Colonic mucosa (tissue), 4 donors: ENCODE measurements at regions not wholly inside any gene's neighbourhood (a gene's known extent, or its start where the extent isn't known, plus 50 kb on each side); places are given as distances from the start of the nearest gene placed in this dataset.

Experiments used
- DNase-seq: peaks from one replicate; pipeline ENCODE4 v3.0.0-alpha.2; 2020
- H3K27ac ChIP-seq: fragments of 200-600 bp; one replicate; pipeline ENCODE4 v1.8.0; 2021
- H3K27me3 ChIP-seq: fragments of 200-600 bp; one replicate; pipeline ENCODE4 v1.8.0; 2021
- H3K36me3 ChIP-seq: fragments of 200-600 bp; one replicate; pipeline ENCODE4 v1.8.0; 2021
- H3K4me1 ChIP-seq: fragments of 200-600 bp; one replicate; pipeline ENCODE4 v1.8.0; 2021; ENCODE audit warnings: mild to moderate bottlenecking
- H3K4me3 ChIP-seq: fragments of 200-600 bp; one replicate; pipeline ENCODE4 v1.8.0; 2021
- H3K9ac ChIP-seq, 2 donors: one replicate each; pipeline ENCODE4 v1.7.0; 2013; ENCODE audit warnings: control low read depth in 2 of 2, low read depth in 2 of 2, low read length in 2 of 2
- H3K9me3 ChIP-seq: fragments of 200-600 bp; one replicate; pipeline ENCODE4 v1.8.0; 2021
- intact Hi-C: fragments of 100-400 bp; cut with DNase I; formaldehyde crosslinking; loops from one replicate; pipeline ENCODE4 v1.14.1; 2022
- TF ChIP-seq, protein P1 (sequence below): fragments of 200-600 bp; IDR thresholded peaks from one replicate; pipeline ENCODE4 v1.8.0; 2022; ENCODE audit warnings: antibody characterized with exemption, mild to moderate bottlenecking
- donor health status: healthy.
- donor health status: DM: no; HTN: no; CAD: no.
- donor health status: DM: no; HTN: no; CAD: no.

- TF ChIP-seq, protein P1, sequence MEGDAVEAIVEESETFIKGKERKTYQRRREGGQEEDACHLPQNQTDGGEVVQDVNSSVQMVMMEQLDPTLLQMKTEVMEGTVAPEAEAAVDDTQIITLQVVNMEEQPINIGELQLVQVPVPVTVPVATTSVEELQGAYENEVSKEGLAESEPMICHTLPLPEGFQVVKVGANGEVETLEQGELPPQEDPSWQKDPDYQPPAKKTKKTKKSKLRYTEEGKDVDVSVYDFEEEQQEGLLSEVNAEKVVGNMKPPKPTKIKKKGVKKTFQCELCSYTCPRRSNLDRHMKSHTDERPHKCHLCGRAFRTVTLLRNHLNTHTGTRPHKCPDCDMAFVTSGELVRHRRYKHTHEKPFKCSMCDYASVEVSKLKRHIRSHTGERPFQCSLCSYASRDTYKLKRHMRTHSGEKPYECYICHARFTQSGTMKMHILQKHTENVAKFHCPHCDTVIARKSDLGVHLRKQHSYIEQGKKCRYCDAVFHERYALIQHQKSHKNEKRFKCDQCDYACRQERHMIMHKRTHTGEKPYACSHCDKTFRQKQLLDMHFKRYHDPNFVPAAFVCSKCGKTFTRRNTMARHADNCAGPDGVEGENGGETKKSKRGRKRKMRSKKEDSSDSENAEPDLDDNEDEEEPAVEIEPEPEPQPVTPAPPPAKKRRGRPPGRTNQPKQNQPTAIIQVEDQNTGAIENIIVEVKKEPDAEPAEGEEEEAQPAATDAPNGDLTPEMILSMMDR = no peak
- Histone ChIP-seq H3K9ac (no peak overlapping the region), H3K9me3 (no peaks in the 10 kb centered on the region), H3K4me3 (no peak overlapping the region), H3K27me3 (no peaks in the 10 kb centered on the region), H3K27ac (no peak overlapping the region), H3K36me3 (no peaks in the 10 kb centered on the region), H3K4me1 (no peaks in the 10 kb centered on the region)
- intact Hi-C loops = no loop called here
- DNase-seq = no peak
Observed at GRCh38 chr10:78363190-78363589, 329.5 kb downstream of the RPS24 start.

GRCh38 chr10:78365694-78366093 is 332.0 kb downstream of the RPS24 start:
- H3K9me3 ChIP-seq = no peaks in the 10 kb centered on the region
- H3K27me3 ChIP-seq = no peaks in the 10 kb centered on the region
- TF ChIP-seq, protein P1 = no peak
- no peak overlapping the region for H3K27ac ChIP-seq
- no peaks in the 10 kb centered on the region for H3K4me1 ChIP-seq
- no peak for DNase-seq
- no peaks in the 10 kb centered on the region for H3K36me3 ChIP-seq
- intact Hi-C loops = no loop called here
- no peak overlapping the region for H3K9ac ChIP-seq
- no peak overlapping the region for H3K4me3 ChIP-seq

DNA sequence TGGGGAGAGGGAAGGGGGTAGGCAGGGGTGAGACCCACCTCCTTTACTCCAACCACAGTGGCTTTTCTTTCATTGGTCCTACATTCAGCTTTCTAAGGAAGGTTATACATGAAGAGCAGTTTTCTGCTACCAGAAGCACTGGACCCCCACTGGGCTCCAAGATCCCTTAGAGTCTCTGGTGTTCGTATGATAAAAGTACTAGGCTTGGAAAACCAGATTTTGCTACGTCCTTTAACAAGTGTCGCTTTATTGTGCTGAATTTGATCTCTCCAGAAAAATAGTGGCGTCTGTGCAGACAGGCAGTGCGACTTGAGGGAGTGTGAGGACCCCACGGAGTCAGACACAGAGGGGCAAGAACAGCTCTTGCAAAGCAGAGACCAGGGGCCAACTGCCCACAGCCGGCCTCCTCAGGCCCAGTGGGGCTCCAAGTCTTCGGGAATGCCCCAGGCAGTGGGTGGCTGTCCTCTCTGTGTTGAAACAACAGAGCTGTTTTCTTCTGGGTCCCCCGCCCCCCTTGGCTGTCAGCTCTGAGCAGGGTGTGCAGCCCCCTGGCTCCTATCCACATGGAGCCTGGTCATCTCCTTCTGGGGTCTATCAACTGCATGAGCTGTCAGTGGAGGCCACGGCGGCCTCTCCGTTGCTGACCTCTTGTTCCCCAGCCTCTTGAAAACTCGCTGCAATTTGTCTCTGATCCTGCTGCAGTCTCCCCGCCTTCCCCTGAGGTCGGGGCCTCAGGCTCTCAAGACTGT is 333.2 kb downstream of the RPS24 start:
- Histone ChIP-seq H3K9ac (no peak overlapping the region), H3K4me3 (no peak overlapping the region), H3K27me3 (no peaks in the 10 kb centered on the region), H3K27ac (no peak overlapping the region), H3K36me3 (no peaks in the 10 kb centered on the region), H3K4me1 (no peaks in the 10 kb centered on the region), H3K9me3 (no peaks in the 10 kb centered on the region)
- TF ChIP-seq, protein P1 = no peak
- DNase-seq = no peak
- intact Hi-C loops = no loop called here

DNA sequence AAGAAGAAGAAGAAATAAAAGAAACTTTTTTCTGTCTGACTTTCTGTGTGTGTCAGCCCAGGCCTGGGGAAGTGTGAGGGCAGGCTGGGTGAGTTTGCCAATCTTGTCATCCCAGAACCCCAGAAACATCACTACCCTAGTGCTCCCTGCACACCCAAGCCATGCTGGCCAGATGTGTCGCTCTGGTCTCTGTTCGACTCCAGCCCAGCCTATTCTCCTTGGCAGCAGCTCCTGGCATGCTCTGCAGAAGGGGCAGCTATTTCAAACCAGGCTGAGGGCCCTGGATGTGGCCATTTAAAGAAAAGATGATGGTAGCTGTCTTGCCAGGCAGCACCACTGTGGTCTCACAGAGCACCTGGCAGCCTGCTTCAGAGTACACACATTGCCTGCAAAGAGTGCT is 334.1 kb downstream of the RPS24 start:
- Histone ChIP-seq H3K27ac (no peak overlapping the region), H3K4me3 (no peak overlapping the region), H3K36me3 (no peaks in the 10 kb centered on the region), H3K9me3 (no peaks in the 10 kb centered on the region), H3K4me1 (no peaks in the 10 kb centered on the region), H3K9ac (no peak overlapping the region), H3K27me3 (no peaks in the 10 kb centered on the region)
- no peak for DNase-seq
- intact Hi-C loops = no loop called here
- TF ChIP-seq, protein P1 = no peak

GRCh38 chr10:78371136-78371535 is 337.5 kb downstream of the RPS24 start:
- no peak overlapping the region for H3K27ac ChIP-seq
- no peak for DNase-seq
- H3K9me3 ChIP-seq = no peaks in the 10 kb centered on the region
- no peak overlapping the region for H3K9ac ChIP-seq
- no peaks in the 10 kb centered on the region for H3K4me1 ChIP-seq
- H3K4me3 ChIP-seq = no peak overlapping the region
- TF ChIP-seq, protein P1 = no peak
- intact Hi-C loops = no loop called here
- no peaks in the 10 kb centered on the region for H3K36me3 ChIP-seq
- no peaks in the 10 kb centered on the region for H3K27me3 ChIP-seq
